ENCODE measurements at regions not wholly inside any gene's neighbourhood (a gene's known extent, or its start where the extent isn't known, plus 50 kb on each side); places are given as distances from the start of the nearest gene placed in this dataset.

- no peak for DNase-seq
Measured at GRCh38 chr4:30943356-30943755, 223.2 kb downstream of the PCDH7 start.

GRCh38 chr4:30945586-30945985, 225.4 kb downstream of the PCDH7 start:
- DNase-seq = no peak

GRCh38 chr4:30946288-30946687, 226.1 kb downstream of the PCDH7 start:
- no peak for DNase-seq

- no peak for DNase-seq
Measured at GRCh38 chr4:30948653-30949052, 228.5 kb downstream of the PCDH7 start.

GRCh38 chr4:30950737-30951136, 230.6 kb downstream of the PCDH7 start:
- no peak for DNase-seq

GRCh38 chr4:30952526-30953219, 232.5 kb downstream of the PCDH7 start:
- no peak for DNase-seq

- DNase-seq = no peak
Measured at GRCh38 chr4:30953799-30954198, 233.6 kb downstream of the PCDH7 start.

GRCh38 chr4:30956916-30957315, 236.7 kb downstream of the PCDH7 start:
- DNase-seq = no peak

- no peak for DNase-seq
Measured at GRCh38 chr4:30957706-30958105, 237.5 kb downstream of the PCDH7 start.

- no peak for DNase-seq
Measured at GRCh38 chr4:30959781-30960485, 239.8 kb downstream of the PCDH7 start.

- DNase-seq = no peak
Measured at GRCh38 chr4:30962939-30963338, 242.8 kb downstream of the PCDH7 start.

GRCh38 chr4:30968926-30969325, 248.8 kb downstream of the PCDH7 start:
- no peak for DNase-seq

- DNase-seq = no peak
Measured at GRCh38 chr4:30972542-30972941, 252.4 kb downstream of the PCDH7 start.

- no peak for DNase-seq
Measured at GRCh38 chr4:30973993-30974392, 253.8 kb downstream of the PCDH7 start.

- DNase-seq = no peak
Measured at GRCh38 chr4:30979402-30979801, 259.2 kb downstream of the PCDH7 start.

GRCh38 chr4:30989508-30989907, 269.3 kb downstream of the PCDH7 start:
- DNase-seq = no peak

GRCh38 chr4:30996841-30997240, 276.7 kb downstream of the PCDH7 start:
- no peak for DNase-seq

- DNase-seq = no peak
Measured at GRCh38 chr4:31005037-31005436, 284.9 kb downstream of the PCDH7 start.

- no peak for DNase-seq
Measured at GRCh38 chr4:31007858-31008257, 287.7 kb downstream of the PCDH7 start.

GRCh38 chr4:31009926-31010325, 289.8 kb downstream of the PCDH7 start:
- no peak for DNase-seq

- DNase-seq = no peak
Measured at GRCh38 chr4:31015123-31015522, 295.0 kb downstream of the PCDH7 start.

- DNase-seq = no peak
Measured at GRCh38 chr4:31016322-31017061, 296.3 kb downstream of the PCDH7 start.

- no peak for DNase-seq
Measured at GRCh38 chr4:31020363-31020762, 300.2 kb downstream of the PCDH7 start.

GRCh38 chr4:31021008-31021407, 300.8 kb downstream of the PCDH7 start:
- DNase-seq = no peak
